A673 (cell line): ENCODE measurements at regions not wholly inside any gene's neighbourhood (a gene's known extent, or its start where the extent isn't known, plus 50 kb on each side); places are given as distances from the start of the nearest gene placed in this dataset.

ENCODE experiments used
- CTCF ChIP-seq: fragments of 300-800, 200-600 bp; sonication (generic); conservative IDR thresholded peaks from 2 replicates; pipeline ENCODE4 v1.5.1; 2017; ENCODE audit warnings: low read depth, mild to moderate bottlenecking, antibody characterized with exemption, low read length, moderate library complexity, mixed read lengths
- EZH2 ChIP-seq: fragments of 200-600 bp; sonication (generic); IDR thresholded peaks from 2 replicates; pipeline ENCODE4 v1.6.1; 2017; ENCODE audit warnings: borderline replicate concordance, low read depth, mild to moderate bottlenecking, mixed read lengths, antibody characterized with exemption, low read length; ENCODE audit not compliant: poor library complexity, severe bottlenecking

DNA sequence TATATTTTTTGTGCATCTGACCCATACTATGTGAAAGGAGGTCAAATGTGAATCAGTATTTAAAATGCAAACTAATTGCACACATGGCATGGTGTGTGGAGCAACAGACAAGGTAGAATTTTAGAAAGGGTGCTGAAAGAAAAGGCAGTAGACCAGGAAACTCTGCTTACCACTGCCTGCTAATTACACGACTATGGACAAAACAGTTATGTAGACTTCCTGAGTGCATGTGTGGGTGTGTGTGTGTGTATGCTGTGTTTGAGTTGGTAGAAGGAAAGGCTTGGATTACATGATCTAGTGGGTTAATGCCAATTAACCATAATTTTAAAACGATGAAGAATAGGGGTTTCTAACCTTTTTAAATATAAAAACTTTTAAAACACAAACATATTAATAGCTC lies 349.9 kb downstream of the SH3GL2 start:
- TF ChIP-seq CTCF (no peak), EZH2 (no peak)
